Kidney epithelial cell (primary cell): ENCODE measurements at regions not wholly inside any gene's neighbourhood (a gene's known extent, or its start where the extent isn't known, plus 50 kb on each side); places are given as distances from the start of the nearest gene placed in this dataset.

Source experiments
- DNase-seq: peaks from one replicate; pipeline ENCODE4 v3.0.0-alpha.2; 2010; ENCODE audit warnings: low read depth
- H3K27me3 ChIP-seq: 2 replicates; pipeline ENCODE4 v1.6.0; 2011; ENCODE audit warnings: low read length; ENCODE audit not compliant: control insufficient read depth, insufficient read depth
- H3K36me3 ChIP-seq: 2 replicates; pipeline ENCODE4 v1.5.1; 2011; ENCODE audit warnings: low read length; ENCODE audit not compliant: control insufficient read depth, insufficient read depth
- H3K4me3 ChIP-seq: 2 replicates; pipeline ENCODE4 v1.5.1; 2011; ENCODE audit warnings: low read depth, mild to moderate bottlenecking, control low read depth, low read length
- CTCF ChIP-seq: IDR thresholded peaks from 2 replicates; pipeline ENCODE4 v1.5.1; 2011; ENCODE audit warnings: mild to moderate bottlenecking, moderate library complexity, low read length, control low read depth, inconsistent platforms; ENCODE audit not compliant: insufficient read depth, poor library complexity, severe bottlenecking

DNA sequence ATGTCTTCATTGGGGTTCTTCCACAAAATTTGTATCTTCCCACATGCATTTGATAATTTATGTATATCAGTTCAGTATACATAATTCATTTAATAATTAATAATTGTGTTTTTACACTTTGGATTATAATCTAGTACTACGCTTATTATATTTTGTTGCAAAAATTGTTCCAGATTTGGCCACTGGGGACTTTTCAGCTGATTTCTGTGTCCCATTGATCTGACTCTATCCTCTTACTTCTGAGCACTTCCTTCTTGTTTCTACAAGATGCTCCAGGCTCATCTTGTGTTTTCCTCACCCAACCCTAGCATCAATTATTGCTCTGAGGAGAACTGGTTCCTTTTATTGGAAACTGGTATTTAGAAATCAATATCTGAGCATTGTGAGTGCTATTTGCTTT is 215.3 kb upstream of the CDH19 start:
- Histone ChIP-seq H3K4me3 (no peak overlapping the region), H3K36me3 (no peaks in the 10 kb centered on the region), H3K27me3 (no peaks in the 10 kb centered on the region)
- peak; percentile 14 for TF ChIP-seq CTCF
- no peak for DNase-seq

- no peak for DNase-seq
- no peak for TF ChIP-seq CTCF
- no peaks in the 10 kb centered on the region for H3K36me3 ChIP-seq
- no peak overlapping the region for H3K4me3 ChIP-seq
- no peaks in the 10 kb centered on the region for H3K27me3 ChIP-seq
Measured at GRCh38 chr18:66813138-66813537, 209.2 kb upstream of the CDH19 start.

DNA sequence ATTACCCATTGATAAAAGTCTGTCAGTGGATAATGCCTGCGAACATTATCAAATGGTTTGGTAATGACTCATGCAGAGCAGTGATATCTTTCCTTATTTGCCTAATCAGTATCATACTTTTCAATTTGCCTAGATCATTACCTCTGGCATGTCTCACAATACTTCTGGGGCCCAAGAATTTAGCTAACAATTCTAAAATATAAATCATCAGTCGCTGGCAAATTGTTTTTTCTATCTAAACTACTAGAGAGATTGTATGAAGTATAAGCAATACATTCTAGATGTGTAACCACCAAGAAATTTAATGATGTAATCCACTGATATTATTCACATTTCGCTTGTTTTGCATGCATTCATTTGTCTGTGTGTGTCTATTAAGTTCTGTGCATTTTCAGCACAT is 191.2 kb upstream of the CDH19 start:
- DNase-seq: no peak
- Histone ChIP-seq H3K27me3 (no peaks in the 10 kb centered on the region), H3K4me3 (no peak overlapping the region), H3K36me3 (no peaks in the 10 kb centered on the region)
- TF ChIP-seq CTCF: no peak

GRCh38 chr18:66792466-66792865 is 188.6 kb upstream of the CDH19 start:
- DNase-seq: peak; percentile 4
- TF ChIP-seq CTCF: no peak
- Histone ChIP-seq H3K36me3 (no peaks in the 10 kb centered on the region), H3K4me3 (no peak overlapping the region), H3K27me3 (no peaks in the 10 kb centered on the region)

- no peak for TF ChIP-seq CTCF
- no peak for DNase-seq
- no peaks in the 10 kb centered on the region for H3K27me3 ChIP-seq
- H3K4me3 ChIP-seq: no peak overlapping the region
- H3K36me3 ChIP-seq: no peaks in the 10 kb centered on the region
Measured at GRCh38 chr18:66780609-66781008, 176.7 kb upstream of the CDH19 start.

GRCh38 chr18:66778048-66778447 is 174.2 kb upstream of the CDH19 start:
- Histone ChIP-seq H3K36me3 (no peaks in the 10 kb centered on the region), H3K4me3 (no peak overlapping the region), H3K27me3 (no peaks in the 10 kb centered on the region)
- TF ChIP-seq CTCF: no peak
- no peak for DNase-seq
